ENCODE measurements at regions not wholly inside any gene's neighbourhood (a gene's known extent, or its start where the extent isn't known, plus 50 kb on each side); places are given as distances from the start of the nearest gene placed in this dataset.
"Not testable (repeated sequence)": the region's sequence is repeated elsewhere in the genome, so short reads cannot be mapped to it uniquely, and the experiment has no call there.

DNA sequence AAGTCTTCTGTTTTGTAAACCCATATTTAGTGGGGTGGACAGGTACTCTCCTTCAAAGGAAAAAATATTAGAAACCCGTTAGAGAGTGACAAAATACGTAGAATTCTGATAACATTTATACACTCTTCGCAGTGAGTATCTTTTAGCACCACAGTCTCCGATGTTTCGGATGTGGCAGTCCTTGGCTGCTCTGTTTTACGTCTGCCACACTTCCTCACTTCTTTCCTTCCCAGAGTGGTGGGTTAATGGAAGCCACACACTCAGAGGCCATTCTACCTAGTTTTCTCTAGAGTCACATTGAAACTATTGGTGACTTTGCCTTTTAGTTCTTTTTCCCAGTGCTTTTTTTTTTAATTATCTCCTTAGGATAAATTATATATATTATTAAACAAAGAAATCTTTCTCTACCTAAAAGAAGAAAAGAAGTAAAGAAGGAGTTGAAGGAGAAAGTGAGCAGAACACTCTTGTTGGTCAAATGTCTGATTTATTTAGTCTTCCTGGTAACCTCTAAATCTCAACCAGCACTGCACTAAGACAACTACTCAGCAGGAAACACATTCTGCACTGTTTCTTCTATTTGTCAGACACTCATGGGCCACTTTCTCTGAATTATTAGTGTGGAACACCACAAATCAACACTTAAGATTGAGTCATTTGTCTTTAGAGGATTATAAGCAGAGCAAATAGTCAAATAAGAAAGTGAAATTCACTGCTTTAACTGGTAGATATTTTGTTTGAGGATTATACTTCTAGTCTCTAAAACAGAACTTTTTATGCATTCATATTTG is 451.3 kb upstream of the TMEFF2 start:
- DNase-seq: no peak

GRCh38 chr2:192634557-192634956 is 439.8 kb upstream of the TMEFF2 start:
- DNase-seq: no peak

DNA sequence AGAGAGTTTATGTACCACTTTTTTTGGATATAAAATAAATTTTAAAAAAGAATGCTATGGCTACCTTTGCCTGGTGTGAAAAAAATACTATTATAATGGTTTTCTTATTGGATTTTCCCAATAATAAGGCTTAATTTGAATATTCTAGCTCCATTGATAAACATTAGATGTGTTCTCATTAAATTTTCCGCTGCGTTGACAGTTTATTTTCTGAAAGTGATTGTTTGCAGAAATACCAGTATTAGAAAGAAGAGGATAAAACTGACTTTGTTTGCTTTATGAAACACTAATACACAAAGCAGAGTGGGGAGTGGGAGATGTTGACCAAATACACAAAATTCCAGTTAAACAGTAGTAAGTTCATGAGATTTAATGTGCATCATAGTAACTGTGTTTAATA is 433.3 kb upstream of the TMEFF2 start:
- no peak for DNase-seq

GRCh38 chr2:192615105-192615504 is 420.4 kb upstream of the TMEFF2 start:
- no peak for DNase-seq

- no peak for DNase-seq
These were observed 409.6 kb upstream of the TMEFF2 start for GRCh38 chr2:192604295-192604694.

- not testable (repeated sequence) for DNase-seq
These were observed 403.9 kb upstream of the TMEFF2 start for GRCh38 chr2:192598649-192599048.

DNA sequence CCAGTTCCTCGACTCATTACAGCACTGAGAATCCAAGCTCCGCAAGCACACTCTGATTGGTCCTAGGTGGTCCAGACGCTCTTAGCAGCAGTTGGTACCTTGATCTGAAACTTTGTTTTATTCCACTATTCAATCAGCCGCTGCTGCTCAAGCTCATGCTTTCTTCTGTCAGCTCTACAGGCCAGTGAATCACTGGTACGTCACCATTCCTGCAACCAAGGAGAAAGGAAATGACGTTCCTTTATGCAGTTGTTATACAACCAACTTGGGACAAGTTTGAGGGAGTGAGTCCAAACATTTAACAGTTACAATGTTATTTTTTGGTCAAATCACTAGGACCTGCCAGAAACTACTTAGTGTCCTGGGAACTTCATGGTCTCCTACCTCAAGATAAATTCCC is 398.8 kb upstream of the TMEFF2 start:
- DNase-seq: no peak

DNA sequence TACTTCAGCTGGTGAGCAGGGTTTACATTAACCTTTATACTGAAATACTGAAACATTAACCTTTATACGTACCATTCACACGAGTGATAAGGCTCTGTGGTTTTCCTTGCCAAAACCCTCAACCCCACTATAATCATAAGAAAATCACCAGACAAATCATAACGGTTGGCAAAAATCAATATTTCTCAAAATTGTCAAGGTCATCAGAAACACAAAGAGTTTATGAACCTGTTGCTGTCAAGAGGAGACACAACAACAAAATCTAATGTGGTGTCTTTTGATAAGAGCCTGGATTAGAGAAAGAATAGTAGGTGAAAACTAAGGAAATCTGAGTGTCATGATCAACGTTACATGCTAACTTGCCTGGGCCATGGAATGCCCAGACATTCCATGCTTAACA is 396.9 kb upstream of the TMEFF2 start:
- DNase-seq: no peak

GRCh38 chr2:192585418-192585817 is 390.7 kb upstream of the TMEFF2 start:
- no peak for DNase-seq

DNA sequence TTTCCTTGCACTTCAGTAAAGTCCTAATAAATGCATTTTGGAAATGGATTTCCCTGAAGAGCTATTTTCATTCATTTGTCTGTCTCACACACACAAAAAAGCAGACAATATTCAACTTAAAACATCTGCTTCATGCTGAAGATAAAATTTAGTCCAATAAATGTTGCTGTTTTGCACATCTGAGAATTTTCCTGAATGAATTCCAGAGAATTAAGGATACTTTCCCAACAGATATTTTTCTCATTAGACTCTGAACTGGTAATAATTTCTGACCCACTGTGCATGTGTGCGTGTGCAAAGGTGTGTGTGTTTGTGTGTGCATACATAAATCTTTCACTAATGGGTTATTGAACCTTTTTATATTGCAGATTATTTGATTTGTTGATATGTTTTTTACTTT is 390.2 kb upstream of the TMEFF2 start:
- DNase-seq: no peak

- DNase-seq: no peak
These were observed 385.4 kb upstream of the TMEFF2 start for GRCh38 chr2:192579965-192580700.

- no peak for DNase-seq
These were observed 384.0 kb upstream of the TMEFF2 start for GRCh38 chr2:192578780-192579179.

- DNase-seq: no peak
These were observed 383.0 kb upstream of the TMEFF2 start for GRCh38 chr2:192577706-192578105.

DNA sequence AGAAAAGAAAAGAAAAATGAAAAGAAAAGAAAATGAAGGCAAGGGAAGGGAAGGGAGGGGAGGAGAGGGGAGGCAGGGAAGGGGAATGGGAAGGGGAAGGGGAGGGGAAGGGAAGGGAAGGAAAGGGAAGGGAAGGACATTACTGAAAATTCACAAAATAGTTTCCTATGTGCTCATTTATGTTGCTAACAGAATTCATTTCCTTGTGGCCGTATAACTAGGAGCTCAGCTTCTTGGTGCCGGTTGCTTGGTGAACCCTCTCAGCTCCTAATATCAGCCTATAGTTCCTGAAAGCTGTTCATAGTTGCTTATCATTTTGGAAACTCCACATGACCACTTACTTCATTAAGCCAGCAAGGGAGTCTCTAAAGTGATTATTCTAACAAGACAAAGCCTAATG is 379.8 kb upstream of the TMEFF2 start:
- DNase-seq: no peak

- DNase-seq: no peak
These were observed 376.9 kb upstream of the TMEFF2 start for GRCh38 chr2:192571636-192572035.

DNA sequence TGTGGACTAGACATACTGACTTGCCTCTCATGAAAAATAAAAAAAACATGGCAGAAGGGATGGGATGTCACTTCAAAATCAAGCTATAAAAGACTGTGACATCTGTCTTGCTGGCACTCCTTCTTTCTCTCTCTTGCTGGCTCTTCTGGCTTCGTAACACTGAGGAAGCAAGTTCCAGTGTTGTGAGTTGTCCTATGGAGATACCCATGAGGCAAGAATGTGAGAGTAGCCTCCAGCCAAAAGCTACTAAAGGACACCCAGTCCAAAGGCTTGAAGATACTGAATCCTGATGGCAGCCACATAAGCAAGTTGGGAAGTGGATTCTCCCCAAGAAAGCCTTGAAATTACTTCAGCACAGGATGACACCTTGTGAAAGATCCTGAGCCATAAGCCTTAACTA is 376.1 kb upstream of the TMEFF2 start:
- no peak for DNase-seq

- DNase-seq: no peak
These were observed 372.1 kb upstream of the TMEFF2 start for GRCh38 chr2:192566863-192567262.

DNA sequence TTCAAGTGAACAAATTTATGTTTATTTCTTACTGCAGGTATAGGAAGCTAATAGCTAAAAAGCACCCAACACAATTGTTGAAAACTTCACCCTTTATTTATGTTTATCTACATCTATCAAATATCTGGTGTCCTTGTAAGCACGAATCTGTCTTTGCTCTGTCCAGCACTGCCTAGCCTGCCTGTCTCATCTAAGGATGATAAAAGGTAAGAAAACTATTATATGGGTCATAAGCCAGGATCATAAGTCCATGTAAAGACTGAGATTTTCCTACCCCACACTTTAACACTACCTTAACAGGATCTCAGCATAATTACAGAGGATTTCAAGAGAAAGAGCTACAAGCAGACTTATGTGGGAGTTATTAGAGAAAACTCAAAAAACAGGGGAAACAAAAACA is 365.6 kb upstream of the TMEFF2 start:
- DNase-seq: no peak

- no peak for DNase-seq
These were observed 364.9 kb upstream of the TMEFF2 start for GRCh38 chr2:192559587-192559986.

DNA sequence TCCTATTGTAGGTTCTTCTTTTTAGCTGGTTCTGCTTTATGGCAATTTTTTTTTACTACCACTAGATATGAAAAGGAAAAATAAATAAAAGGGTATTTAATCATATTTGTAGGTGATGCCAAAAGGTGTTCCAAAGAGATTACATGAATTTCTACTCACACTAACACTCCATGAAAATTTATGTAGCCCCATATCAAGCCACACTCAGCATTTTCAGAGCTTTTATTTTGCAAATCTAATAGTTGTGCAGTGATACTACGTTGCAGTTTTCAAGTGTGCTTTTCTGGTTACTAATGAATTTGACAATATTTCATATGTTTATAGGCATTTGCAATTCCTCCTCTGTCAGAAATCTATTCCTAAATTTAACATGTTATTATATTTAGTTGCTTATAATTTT is 363.9 kb upstream of the TMEFF2 start:
- DNase-seq: no peak

DNA sequence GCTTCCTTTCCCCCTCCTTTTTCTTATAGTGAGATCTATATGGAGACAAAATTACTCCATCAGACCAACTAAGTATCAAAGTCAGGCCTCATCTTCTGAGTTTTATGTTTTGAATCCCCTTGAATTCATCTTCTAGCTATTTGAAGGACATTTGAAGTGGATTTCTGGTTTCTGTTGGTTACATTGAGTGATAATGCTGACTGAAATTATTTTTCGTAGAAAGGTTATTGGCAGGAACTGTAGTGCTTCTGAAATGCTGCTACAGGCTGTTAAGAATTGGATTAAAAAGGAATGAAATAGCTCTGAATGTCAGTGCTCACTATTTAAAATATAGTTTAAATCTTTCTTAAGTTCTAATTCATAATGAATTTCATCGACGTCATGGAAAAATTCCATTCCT is 361.0 kb upstream of the TMEFF2 start:
- DNase-seq: no peak

DNA sequence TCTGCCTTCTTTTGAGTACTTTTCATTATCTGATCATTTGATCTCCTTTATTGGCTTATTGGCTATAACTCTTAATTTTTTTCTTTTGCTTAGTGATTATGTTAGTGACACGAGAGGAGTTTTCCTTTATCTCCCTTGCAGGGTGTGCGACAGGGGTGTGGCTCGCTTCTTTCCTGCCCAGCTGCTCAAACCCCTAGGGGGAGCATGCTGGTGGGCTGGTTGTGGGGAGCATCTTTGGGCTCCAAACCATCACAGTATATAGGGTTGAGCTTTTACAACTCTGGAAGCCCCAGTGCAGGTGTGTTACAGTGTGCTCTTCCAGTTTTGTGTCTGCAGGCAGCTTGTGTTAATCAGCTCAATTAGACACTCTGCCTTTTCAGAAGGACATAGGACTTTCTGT is 357.0 kb upstream of the TMEFF2 start:
- DNase-seq: no peak

GRCh38 chr2:192546565-192546964 is 351.8 kb upstream of the TMEFF2 start:
- DNase-seq: no peak

- no peak for DNase-seq
These were observed 349.7 kb upstream of the TMEFF2 start for GRCh38 chr2:192544371-192544955.
